WTC11 (cell line): ENCODE measurements at regions not wholly inside any gene's neighbourhood (a gene's known extent, or its start where the extent isn't known, plus 50 kb on each side); places are given as distances from the start of the nearest gene placed in this dataset.

Experiments
- ATAC-seq: fragments of 200-7000 bp; cut with Tn5 transposase; 2 replicates; pipeline ENCODE4 v1.10.0; 2021; ENCODE audit warnings: mild to moderate bottlenecking, moderate library complexity
- CTCF ChIA-PET: fragments of 300-600 bp; sonication (Branson Sonifier 250); formaldehyde crosslinking; loops from one replicate; lab custom pipeline; 2021; ENCODE audit warnings: antibody characterized with exemption; lab: Charles Lee
- POLR2A ChIA-PET: fragments of 350-600 bp; sonication (Branson Sonifier 250); formaldehyde crosslinking; loops from one replicate; lab custom pipeline; 2021; ENCODE audit warnings: antibody characterized with exemption; lab: Charles Lee
- DNase-seq: peaks from one replicate; pipeline ENCODE4 v3.0.0; 2021; ENCODE audit warnings: low spot score
- H3K27ac Mint-ChIP-seq: 2 replicates; pipeline ENCODE4 v1.8.0; 2021; ENCODE audit warnings: mixed read lengths
- H3K27me3 Mint-ChIP-seq: 2 replicates; pipeline ENCODE4 v1.8.0; 2021; ENCODE audit warnings: low read depth, mild to moderate bottlenecking, moderate library complexity, mixed read lengths
- H3K36me3 Mint-ChIP-seq: 2 replicates; pipeline ENCODE4 v1.8.0; 2021; ENCODE audit warnings: mixed read lengths
- H3K4me1 Mint-ChIP-seq: 2 replicates; pipeline ENCODE4 v1.8.0; 2022; ENCODE audit warnings: mixed read lengths
- H3K4me3 Mint-ChIP-seq: 2 replicates; pipeline ENCODE4 v1.8.0; 2021; ENCODE audit warnings: mild to moderate bottlenecking, moderate library complexity, mixed read lengths
- H3K9me3 Mint-ChIP-seq: 2 replicates; pipeline ENCODE4 v1.8.0; 2021; ENCODE audit warnings: mixed read lengths
- ATF1 ChIP-seq: sonication (generic); formaldehyde crosslinking; IDR thresholded peaks from 2 replicates; pipeline ENCODE4 v1.8.1; 2023; ENCODE audit warnings: mild to moderate bottlenecking, moderate library complexity, missing genetic modification reagents
- ETV6 ChIP-seq: sonication (generic); formaldehyde crosslinking; IDR thresholded peaks from 2 replicates; pipeline ENCODE4 v1.8.1; 2022; ENCODE audit warnings: mild to moderate bottlenecking, missing genetic modification reagents
- FOXK1 ChIP-seq: sonication (generic); formaldehyde crosslinking; IDR thresholded peaks from 2 replicates; pipeline ENCODE4 v1.8.0; 2022; ENCODE audit warnings: mild to moderate bottlenecking, moderate library complexity, missing genetic modification reagents
- IRF2 ChIP-seq: sonication (generic); formaldehyde crosslinking; IDR thresholded peaks from 2 replicates; pipeline ENCODE4 v1.8.0; 2022; ENCODE audit warnings: low read depth, missing genetic modification reagents, borderline replicate concordance
- NFATC4 ChIP-seq: fragments of 250-450 bp; sonication (Bioruptor Pico); IDR thresholded peaks from 2 replicates; pipeline ENCODE4 v1.9.0; 2021; ENCODE audit warnings: mild to moderate bottlenecking
- NFYB ChIP-seq: sonication (generic); formaldehyde crosslinking; conservative IDR thresholded peaks from 2 replicates; pipeline ENCODE4 v1.8.0; 2022; ENCODE audit warnings: low read depth, missing genetic modification reagents
- RELA ChIP-seq: sonication (generic); formaldehyde crosslinking; IDR thresholded peaks from 2 replicates; pipeline ENCODE4 v1.8.1; 2022; ENCODE audit warnings: missing genetic modification reagents, mild to moderate bottlenecking, borderline replicate concordance
- ZNF121 ChIP-seq: sonication (generic); formaldehyde crosslinking; IDR thresholded peaks from 2 replicates; pipeline ENCODE4 v1.8.0; 2023; ENCODE audit warnings: missing genetic modification reagents
- ZNF138 ChIP-seq: sonication (generic); formaldehyde crosslinking; conservative IDR thresholded peaks from 2 replicates; pipeline ENCODE4 v1.8.1; 2022; ENCODE audit warnings: mild to moderate bottlenecking, moderate library complexity, missing genetic modification reagents
- ZNF416 ChIP-seq: fragments of 250-450 bp; sonication (Bioruptor Pico); IDR thresholded peaks from 2 replicates; pipeline ENCODE4 v1.9.0; 2021; ENCODE audit warnings: mild to moderate bottlenecking, inconsistent platforms
- ZNF423 ChIP-seq: fragments of 250-450 bp; sonication (Bioruptor Pico); IDR thresholded peaks from 2 replicates; pipeline ENCODE4 v2.1.2; 2022; ENCODE audit warnings: mild to moderate bottlenecking, moderate library complexity
- TF ChIP-seq, protein P1 (sequence below): sonication (generic); formaldehyde crosslinking; IDR thresholded peaks from 2 replicates; pipeline ENCODE4 v1.8.1; 2023; ENCODE audit warnings: mild to moderate bottlenecking, missing genetic modification reagents, moderate library complexity
- TF ChIP-seq, protein P2 (sequence below): sonication (generic); formaldehyde crosslinking; IDR thresholded peaks from 2 replicates; pipeline ENCODE4 v1.8.0; 2022; ENCODE audit warnings: mild to moderate bottlenecking, missing genetic modification reagents
- TF ChIP-seq, protein P3 (sequence below): sonication (generic); formaldehyde crosslinking; conservative IDR thresholded peaks from 2 replicates; pipeline ENCODE4 v1.8.1; 2022; ENCODE audit warnings: mild to moderate bottlenecking, missing genetic modification reagents
- TF ChIP-seq, protein P4 (sequence below): sonication (generic); formaldehyde crosslinking; IDR thresholded peaks from 2 replicates; pipeline ENCODE4 v1.8.0; 2023; ENCODE audit warnings: missing genetic modification reagents
- TF ChIP-seq, protein P5 (sequence below): fragments of 250-450 bp; sonication (Bioruptor Pico); IDR thresholded peaks from 2 replicates; pipeline ENCODE4 v1.9.0; 2021; ENCODE audit warnings: mild to moderate bottlenecking, borderline replicate concordance
- TF ChIP-seq, protein P6 (sequence below): fragments of 250-450 bp; sonication (Bioruptor Pico); IDR thresholded peaks from 2 replicates; pipeline ENCODE4 v1.9.0; 2021; ENCODE audit warnings: moderate library complexity, mild to moderate bottlenecking, inconsistent platforms, borderline replicate concordance
- TF ChIP-seq, protein P7 (sequence below): sonication (generic); formaldehyde crosslinking; IDR thresholded peaks from 2 replicates; pipeline ENCODE4 v1.8.1; 2022; ENCODE audit warnings: low read depth, mild to moderate bottlenecking, moderate library complexity, missing genetic modification reagents, borderline replicate concordance
- TF ChIP-seq, protein P8 (sequence below): sonication (generic); formaldehyde crosslinking; IDR thresholded peaks from 2 replicates; pipeline ENCODE4 v1.8.1; 2022; ENCODE audit warnings: mild to moderate bottlenecking, moderate library complexity, missing genetic modification reagents

DNA sequence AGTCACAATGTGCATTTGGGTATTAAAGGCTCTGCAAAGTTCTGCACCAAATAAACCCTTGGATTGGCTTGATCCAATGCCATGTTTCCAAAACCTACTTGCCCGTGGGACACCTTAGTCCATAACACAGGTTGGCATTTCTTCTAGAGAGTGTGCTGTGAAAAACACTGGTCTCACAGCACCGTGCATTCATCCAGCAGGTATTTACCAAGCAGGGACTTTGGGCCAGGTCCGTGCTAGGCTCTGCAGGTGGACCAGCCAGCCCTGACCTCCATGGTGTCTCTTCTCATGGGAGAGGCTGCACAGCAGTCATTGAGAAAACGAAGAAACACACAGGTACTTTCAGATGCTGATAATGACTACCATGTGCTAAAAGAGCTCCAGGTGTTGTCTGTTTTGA, 112.6 kb downstream of the CDH26 start:
- Mint-ChIP-seq H3K4me3 (no peak overlapping the region), H3K36me3 (peaks cover 3% of the 10 kb centered on the region; the same call in 1 of the 2 replicates), H3K4me1 (no peaks in the 10 kb centered on the region), H3K27ac (no peak overlapping the region), H3K27me3 (peaks cover 46% of the 10 kb centered on the region), H3K9me3 (peaks cover 28% of the 10 kb centered on the region)
- no peak for TF ChIP-seq ZNF138
- TF ChIP-seq, protein P1, sequence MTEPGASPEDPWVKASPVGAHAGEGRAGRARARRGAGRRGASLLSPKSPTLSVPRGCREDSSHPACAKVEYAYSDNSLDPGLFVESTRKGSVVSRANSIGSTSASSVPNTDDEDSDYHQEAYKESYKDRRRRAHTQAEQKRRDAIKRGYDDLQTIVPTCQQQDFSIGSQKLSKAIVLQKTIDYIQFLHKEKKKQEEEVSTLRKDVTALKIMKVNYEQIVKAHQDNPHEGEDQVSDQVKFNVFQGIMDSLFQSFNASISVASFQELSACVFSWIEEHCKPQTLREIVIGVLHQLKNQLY, result no peak
- TF ChIP-seq ETV6 (CRISPR knock-in tag), result no peak
- no peak for TF ChIP-seq FOXK1 (CRISPR knock-in tag)
- TF ChIP-seq, protein P2, sequence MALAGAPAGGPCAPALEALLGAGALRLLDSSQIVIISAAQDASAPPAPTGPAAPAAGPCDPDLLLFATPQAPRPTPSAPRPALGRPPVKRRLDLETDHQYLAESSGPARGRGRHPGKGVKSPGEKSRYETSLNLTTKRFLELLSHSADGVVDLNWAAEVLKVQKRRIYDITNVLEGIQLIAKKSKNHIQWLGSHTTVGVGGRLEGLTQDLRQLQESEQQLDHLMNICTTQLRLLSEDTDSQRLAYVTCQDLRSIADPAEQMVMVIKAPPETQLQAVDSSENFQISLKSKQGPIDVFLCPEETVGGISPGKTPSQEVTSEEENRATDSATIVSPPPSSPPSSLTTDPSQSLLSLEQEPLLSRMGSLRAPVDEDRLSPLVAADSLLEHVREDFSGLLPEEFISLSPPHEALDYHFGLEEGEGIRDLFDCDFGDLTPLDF, result no peak
- TF ChIP-seq, protein P3, sequence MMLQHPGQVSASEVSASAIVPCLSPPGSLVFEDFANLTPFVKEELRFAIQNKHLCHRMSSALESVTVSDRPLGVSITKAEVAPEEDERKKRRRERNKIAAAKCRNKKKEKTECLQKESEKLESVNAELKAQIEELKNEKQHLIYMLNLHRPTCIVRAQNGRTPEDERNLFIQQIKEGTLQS (CRISPR knock-in tag), result no peak
- no peak for TF ChIP-seq ZNF121 (CRISPR knock-in tag)
- TF ChIP-seq ZNF423, result no peak
- DNase-seq (no peak), ATAC-seq (no peak)
- POLR2A ChIA-PET, result no interaction called here
- CTCF ChIA-PET, result interaction anchor here (1.1 kb wide), 1 partner anchor 140 kb away, joined by 3 read pairs; no protein-coding TSS in a partner anchor

DNA sequence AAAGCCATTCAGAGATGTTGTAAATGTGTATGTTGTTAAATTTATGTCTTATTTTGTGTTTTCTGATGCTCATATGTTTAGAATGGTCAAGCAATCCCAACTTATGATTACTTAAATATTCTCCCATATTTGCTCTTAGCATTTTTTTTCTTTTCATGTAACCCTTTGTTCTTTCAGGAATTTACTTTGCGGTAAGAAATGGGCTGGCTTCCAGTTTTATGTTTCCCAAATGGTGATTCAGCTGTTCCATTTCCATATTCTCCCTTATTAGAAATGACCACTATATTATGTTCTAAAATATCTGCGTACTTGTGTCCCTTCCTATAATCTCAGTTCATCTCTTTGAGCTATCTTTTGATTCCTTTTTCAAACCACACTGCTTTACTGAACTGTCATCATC, 113.7 kb downstream of the CDH26 start:
- Mint-ChIP-seq H3K4me1 (no peaks in the 10 kb centered on the region), H3K27ac (no peak overlapping the region), H3K9me3 (peaks cover 31% of the 10 kb centered on the region), H3K27me3 (peaks cover 50% of the 10 kb centered on the region), H3K4me3 (no peak overlapping the region)
- ChIA-PET CTCF (no interaction called here), POLR2A (no interaction called here)
- DNase-seq, result no peak
- ATAC-seq, result no peak
- TF ChIP-seq NFATC4 (CRISPR knock-in tag) (no peak), NFYB (CRISPR knock-in tag) (no peak)
- TF ChIP-seq, protein P4, sequence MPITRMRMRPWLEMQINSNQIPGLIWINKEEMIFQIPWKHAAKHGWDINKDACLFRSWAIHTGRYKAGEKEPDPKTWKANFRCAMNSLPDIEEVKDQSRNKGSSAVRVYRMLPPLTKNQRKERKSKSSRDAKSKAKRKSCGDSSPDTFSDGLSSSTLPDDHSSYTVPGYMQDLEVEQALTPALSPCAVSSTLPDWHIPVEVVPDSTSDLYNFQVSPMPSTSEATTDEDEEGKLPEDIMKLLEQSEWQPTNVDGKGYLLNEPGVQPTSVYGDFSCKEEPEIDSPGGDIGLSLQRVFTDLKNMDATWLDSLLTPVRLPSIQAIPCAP (CRISPR knock-in tag), result no peak
- TF ChIP-seq, all 79 proteins: peak for 0
- H3K36me3 Mint-ChIP-seq, result peaks cover 3% of the 10 kb centered on the region; the same call in 1 of the 2 replicates

DNA sequence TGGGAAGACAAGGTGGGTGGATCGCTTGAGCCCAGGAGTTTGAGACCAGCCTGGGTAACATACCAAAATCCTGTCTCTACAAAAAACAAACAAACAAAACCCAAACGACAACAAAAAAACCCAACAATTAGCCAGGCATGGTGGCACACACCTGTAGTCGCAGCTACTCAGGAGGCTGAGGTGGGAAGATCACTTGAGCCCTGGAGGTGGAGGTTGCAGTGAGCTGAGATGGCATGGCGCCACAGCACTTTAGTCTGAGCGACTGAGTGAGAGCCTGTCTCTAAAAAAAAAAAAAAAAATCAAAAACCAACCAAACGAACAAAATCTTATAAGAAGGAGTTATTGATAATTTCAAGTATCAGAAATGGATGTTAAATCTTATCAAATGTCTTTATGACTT, 114.9 kb downstream of the CDH26 start:
- no peak overlapping the region for H3K4me3 Mint-ChIP-seq
- H3K4me1 Mint-ChIP-seq, result no peaks in the 10 kb centered on the region
- peaks cover 3% of the 10 kb centered on the region; the same call in 1 of the 2 replicates for H3K36me3 Mint-ChIP-seq
- POLR2A ChIA-PET, result no interaction called here
- peaks cover 49% of the 10 kb centered on the region for H3K27me3 Mint-ChIP-seq
- CTCF ChIA-PET, result interaction anchor here (1.7 kb wide), 1 partner anchor 12 kb away, joined by 4 read pairs; no protein-coding TSS in a partner anchor
- H3K27ac Mint-ChIP-seq, result no peak overlapping the region
- ATAC-seq (no peak), DNase-seq (no peak)
- H3K9me3 Mint-ChIP-seq, result peaks cover 31% of the 10 kb centered on the region
- TF ChIP-seq, protein P5, sequence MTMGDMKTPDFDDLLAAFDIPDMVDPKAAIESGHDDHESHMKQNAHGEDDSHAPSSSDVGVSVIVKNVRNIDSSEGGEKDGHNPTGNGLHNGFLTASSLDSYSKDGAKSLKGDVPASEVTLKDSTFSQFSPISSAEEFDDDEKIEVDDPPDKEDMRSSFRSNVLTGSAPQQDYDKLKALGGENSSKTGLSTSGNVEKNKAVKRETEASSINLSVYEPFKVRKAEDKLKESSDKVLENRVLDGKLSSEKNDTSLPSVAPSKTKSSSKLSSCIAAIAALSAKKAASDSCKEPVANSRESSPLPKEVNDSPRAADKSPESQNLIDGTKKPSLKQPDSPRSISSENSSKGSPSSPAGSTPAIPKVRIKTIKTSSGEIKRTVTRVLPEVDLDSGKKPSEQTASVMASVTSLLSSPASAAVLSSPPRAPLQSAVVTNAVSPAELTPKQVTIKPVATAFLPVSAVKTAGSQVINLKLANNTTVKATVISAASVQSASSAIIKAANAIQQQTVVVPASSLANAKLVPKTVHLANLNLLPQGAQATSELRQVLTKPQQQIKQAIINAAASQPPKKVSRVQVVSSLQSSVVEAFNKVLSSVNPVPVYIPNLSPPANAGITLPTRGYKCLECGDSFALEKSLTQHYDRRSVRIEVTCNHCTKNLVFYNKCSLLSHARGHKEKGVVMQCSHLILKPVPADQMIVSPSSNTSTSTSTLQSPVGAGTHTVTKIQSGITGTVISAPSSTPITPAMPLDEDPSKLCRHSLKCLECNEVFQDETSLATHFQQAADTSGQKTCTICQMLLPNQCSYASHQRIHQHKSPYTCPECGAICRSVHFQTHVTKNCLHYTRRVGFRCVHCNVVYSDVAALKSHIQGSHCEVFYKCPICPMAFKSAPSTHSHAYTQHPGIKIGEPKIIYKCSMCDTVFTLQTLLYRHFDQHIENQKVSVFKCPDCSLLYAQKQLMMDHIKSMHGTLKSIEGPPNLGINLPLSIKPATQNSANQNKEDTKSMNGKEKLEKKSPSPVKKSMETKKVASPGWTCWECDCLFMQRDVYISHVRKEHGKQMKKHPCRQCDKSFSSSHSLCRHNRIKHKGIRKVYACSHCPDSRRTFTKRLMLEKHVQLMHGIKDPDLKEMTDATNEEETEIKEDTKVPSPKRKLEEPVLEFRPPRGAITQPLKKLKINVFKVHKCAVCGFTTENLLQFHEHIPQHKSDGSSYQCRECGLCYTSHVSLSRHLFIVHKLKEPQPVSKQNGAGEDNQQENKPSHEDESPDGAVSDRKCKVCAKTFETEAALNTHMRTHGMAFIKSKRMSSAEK (CRISPR knock-in tag), result no peak
- TF ChIP-seq, protein P6, sequence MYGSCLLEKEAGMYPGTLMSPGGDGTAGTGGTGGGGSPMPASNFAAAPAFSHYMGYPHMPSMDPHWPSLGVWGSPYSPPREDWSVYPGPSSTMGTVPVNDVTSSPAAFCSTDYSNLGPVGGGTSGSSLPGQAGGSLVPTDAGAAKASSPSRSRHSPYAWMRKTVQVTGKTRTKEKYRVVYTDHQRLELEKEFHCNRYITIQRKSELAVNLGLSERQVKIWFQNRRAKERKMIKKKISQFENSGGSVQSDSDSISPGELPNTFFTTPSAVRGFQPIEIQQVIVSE (CRISPR knock-in tag), result no peak
- TF ChIP-seq, protein P7, sequence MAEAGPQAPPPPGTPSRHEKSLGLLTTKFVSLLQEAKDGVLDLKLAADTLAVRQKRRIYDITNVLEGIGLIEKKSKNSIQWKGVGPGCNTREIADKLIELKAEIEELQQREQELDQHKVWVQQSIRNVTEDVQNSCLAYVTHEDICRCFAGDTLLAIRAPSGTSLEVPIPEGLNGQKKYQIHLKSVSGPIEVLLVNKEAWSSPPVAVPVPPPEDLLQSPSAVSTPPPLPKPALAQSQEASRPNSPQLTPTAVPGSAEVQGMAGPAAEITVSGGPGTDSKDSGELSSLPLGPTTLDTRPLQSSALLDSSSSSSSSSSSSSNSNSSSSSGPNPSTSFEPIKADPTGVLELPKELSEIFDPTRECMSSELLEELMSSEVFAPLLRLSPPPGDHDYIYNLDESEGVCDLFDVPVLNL (CRISPR knock-in tag), result no peak
- TF ChIP-seq ATF1 (CRISPR knock-in tag), result no peak
- TF ChIP-seq, protein P8, sequence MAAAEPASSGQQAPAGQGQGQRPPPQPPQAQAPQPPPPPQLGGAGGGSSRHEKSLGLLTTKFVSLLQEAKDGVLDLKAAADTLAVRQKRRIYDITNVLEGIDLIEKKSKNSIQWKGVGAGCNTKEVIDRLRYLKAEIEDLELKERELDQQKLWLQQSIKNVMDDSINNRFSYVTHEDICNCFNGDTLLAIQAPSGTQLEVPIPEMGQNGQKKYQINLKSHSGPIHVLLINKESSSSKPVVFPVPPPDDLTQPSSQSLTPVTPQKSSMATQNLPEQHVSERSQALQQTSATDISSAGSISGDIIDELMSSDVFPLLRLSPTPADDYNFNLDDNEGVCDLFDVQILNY (CRISPR knock-in tag), result no peak
- TF ChIP-seq IRF2 (CRISPR knock-in tag), result no peak
- no peak for TF ChIP-seq RELA
- TF ChIP-seq ZNF416, result no peak
